HEK293 (cell line): ENCODE measurements at regions not wholly inside any gene's neighbourhood (a gene's known extent, or its start where the extent isn't known, plus 50 kb on each side); places are given as distances from the start of the nearest gene placed in this dataset.

ENCODE experiments used
- CTCF ChIA-PET: fragments of 350-600 bp; formaldehyde crosslinking; extraction: SDS; loops from one replicate; lab custom pipeline; 2021; ENCODE audit warnings: antibody characterized with exemption; lab: Yijun Ruan, JAX
- POLR2A ChIA-PET: fragments of 300-600 bp; formaldehyde crosslinking; extraction: SDS; loops from one replicate; lab custom pipeline; 2020; ENCODE audit warnings: antibody characterized with exemption, inconsistent platforms; lab: Yijun Ruan, JAX
- H3K27ac ChIP-seq: fragments of 200-500 bp; sonication (Bioruptor generic); 2 replicates; pipeline ENCODE4 v1.5.1; 2014; ENCODE audit warnings: low read depth, low read length, control low read depth, inconsistent platforms; ENCODE audit errors: extremely low read depth
- H3K36me3 ChIP-seq, 2 experiments: fragments of 200-500 bp in 1 of 2; sonication (Bioruptor generic) in 1 of 2; 1 replicate in 1 of 2; 2 replicates in 1 of 2; pipeline ENCODE4 v1.5.1; 2014 to 2017; ENCODE audit warnings: inconsistent platforms in 2 of 2, low read length in 2 of 2; ENCODE audit not compliant: control insufficient read depth in 2 of 2, insufficient read depth in 1 of 2
- H3K4me1 ChIP-seq: fragments of 200-500 bp; sonication (Bioruptor generic); 2 replicates; pipeline ENCODE4 v1.5.1; 2014; ENCODE audit warnings: mild to moderate bottlenecking, low read length, inconsistent platforms; ENCODE audit not compliant: control insufficient read depth, insufficient read depth
- H3K4me3 ChIP-seq: 2 replicates; pipeline ENCODE4 v1.5.1; 2011; ENCODE audit warnings: low read depth, mild to moderate bottlenecking, control low read depth, low read length, moderate library complexity
- H3K9me3 ChIP-seq: fragments of 200-500 bp; sonication (Bioruptor generic); 2 replicates; pipeline ENCODE4 v1.5.1; 2014; ENCODE audit warnings: low read depth, low read length, inconsistent platforms; ENCODE audit not compliant: control insufficient read depth, insufficient read depth
- GLI2 ChIP-seq: fragments of 450-650 bp; formaldehyde crosslinking; IDR thresholded peaks from 2 replicates; pipeline ENCODE4; 2017; ENCODE audit warnings: missing biosample characterization, missing genetic modification characterization, low read depth, borderline replicate concordance
- GLIS1 ChIP-seq: fragments of 450-650 bp; formaldehyde crosslinking; IDR thresholded peaks from 2 replicates; pipeline ENCODE4 v1.5.1; 2016; ENCODE audit warnings: missing biosample characterization, missing genetic modification characterization
- PRDM1 ChIP-seq: fragments of 450-650 bp; formaldehyde crosslinking; IDR thresholded peaks from 2 replicates; pipeline ENCODE4; 2016; ENCODE audit warnings: missing biosample characterization, missing genetic modification characterization
- SALL2 ChIP-seq: fragments of 450-650 bp; formaldehyde crosslinking; IDR thresholded peaks from 2 replicates; pipeline ENCODE4 v1.5.0; 2017; ENCODE audit warnings: missing biosample characterization, mild to moderate bottlenecking, missing genetic modification characterization, borderline replicate concordance
- ZBTB26 ChIP-seq: fragments of 450-650 bp; formaldehyde crosslinking; optimal IDR thresholded peaks from 2 replicates; pipeline ENCODE3; 2016; ENCODE audit warnings: missing biosample characterization, mild to moderate bottlenecking, missing genetic modification characterization
- ZFP37 ChIP-seq: fragments of 450-650 bp; formaldehyde crosslinking; IDR thresholded peaks from 2 replicates; pipeline ENCODE4 v1.5.1; 2016; ENCODE audit warnings: missing biosample characterization, missing genetic modification characterization
- ZFP41 ChIP-seq: fragments of 450-650 bp; formaldehyde crosslinking; IDR thresholded peaks from 2 replicates; pipeline ENCODE4 v1.5.1; 2016; ENCODE audit warnings: missing biosample characterization, missing genetic modification characterization, borderline replicate concordance
- ZNF138 ChIP-seq: fragments of 450-650 bp; formaldehyde crosslinking; IDR thresholded peaks from 2 replicates; pipeline ENCODE4 v1.5.1; 2016; ENCODE audit warnings: missing biosample characterization, missing genetic modification characterization, borderline replicate concordance
- ZNF184 ChIP-seq: fragments of 450-650 bp; IDR thresholded peaks from 2 replicates; pipeline ENCODE4 v1.5.1; 2018; ENCODE audit warnings: missing biosample characterization, mild to moderate bottlenecking, missing genetic modification characterization
- ZNF239 ChIP-seq: fragments of 450-650 bp; formaldehyde crosslinking; IDR thresholded peaks from 2 replicates; pipeline ENCODE4 v1.5.1; 2016; ENCODE audit warnings: missing biosample characterization, missing genetic modification characterization
- ZNF335 ChIP-seq: fragments of 450-650 bp; formaldehyde crosslinking; conservative IDR thresholded peaks from 2 replicates; pipeline ENCODE4 v1.5.1; 2016; ENCODE audit warnings: missing biosample characterization, missing genetic modification characterization
- ZNF398 ChIP-seq: fragments of 450-650 bp; formaldehyde crosslinking; IDR thresholded peaks from 2 replicates; pipeline ENCODE4 v1.5.1; 2017; ENCODE audit warnings: missing biosample characterization, missing genetic modification characterization
- ZNF521 ChIP-seq: fragments of 450-650 bp; formaldehyde crosslinking; IDR thresholded peaks from 2 replicates; pipeline ENCODE4 v1.5.1; 2017; ENCODE audit warnings: missing biosample characterization, mild to moderate bottlenecking, missing genetic modification characterization
- ZNF560 ChIP-seq: fragments of 450-650 bp; formaldehyde crosslinking; IDR thresholded peaks from 2 replicates; pipeline ENCODE4 v1.5.1; 2017; ENCODE audit warnings: missing biosample characterization, missing genetic modification characterization, borderline replicate concordance
- ZNF571 ChIP-seq: fragments of 450-650 bp; formaldehyde crosslinking; IDR thresholded peaks from 2 replicates; pipeline ENCODE4 v1.5.0; 2017; ENCODE audit warnings: missing biosample characterization, missing genetic modification characterization
- ZNF623 ChIP-seq: fragments of 450-650 bp; formaldehyde crosslinking; IDR thresholded peaks from 2 replicates; pipeline ENCODE4 v1.5.1; 2016; ENCODE audit warnings: missing biosample characterization, missing genetic modification characterization
- ZNF629 ChIP-seq: fragments of 450-650 bp; formaldehyde crosslinking; IDR thresholded peaks from 2 replicates; pipeline ENCODE4 v1.5.1; 2017; ENCODE audit warnings: missing biosample characterization, missing genetic modification characterization
- ZNF639 ChIP-seq: fragments of 450-650 bp; formaldehyde crosslinking; IDR thresholded peaks from 2 replicates; pipeline ENCODE4 v1.5.1; 2016; ENCODE audit warnings: missing biosample characterization, missing genetic modification characterization
- ZNF664 ChIP-seq: fragments of 450-650 bp; formaldehyde crosslinking; IDR thresholded peaks from 2 replicates; pipeline ENCODE4 v1.5.1; 2016; ENCODE audit warnings: missing biosample characterization, missing genetic modification characterization
- TF ChIP-seq, protein P1 (sequence below): fragments of 450-650 bp; formaldehyde crosslinking; IDR thresholded peaks from 2 replicates; pipeline ENCODE4 v1.5.1; 2016; ENCODE audit warnings: missing biosample characterization, missing genetic modification characterization
- TF ChIP-seq, protein P2 (sequence below): fragments of 450-650 bp; formaldehyde crosslinking; IDR thresholded peaks from 2 replicates; pipeline ENCODE4 v1.5.1; 2017; ENCODE audit warnings: missing biosample characterization, missing genetic modification characterization
- TF ChIP-seq, protein P3 (sequence below): fragments of 450-650 bp; formaldehyde crosslinking; IDR thresholded peaks from 2 replicates; pipeline ENCODE4 v1.5.1; 2016; ENCODE audit warnings: missing biosample characterization, missing genetic modification characterization

DNA sequence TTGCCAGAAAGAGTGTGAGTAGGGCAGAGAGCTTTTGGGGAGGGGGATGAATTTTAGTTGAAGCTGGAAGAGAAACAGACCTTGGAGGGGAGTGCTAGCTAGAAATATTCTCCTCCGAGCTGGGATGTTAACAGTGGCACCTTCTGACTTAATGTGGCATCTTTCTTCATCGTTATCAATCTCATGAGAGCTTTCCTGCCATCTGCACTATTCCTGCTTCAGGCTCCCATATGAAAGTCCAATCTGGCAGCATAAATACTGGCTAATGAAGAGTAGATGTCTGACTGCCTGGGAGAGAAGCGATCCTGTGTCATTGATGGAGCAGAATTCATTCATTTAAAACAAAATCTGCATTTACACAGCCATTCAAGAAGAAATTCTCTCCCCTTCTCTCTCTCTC, 284.5 kb downstream of the TMEM38B start:
- TF ChIP-seq, protein P1, sequence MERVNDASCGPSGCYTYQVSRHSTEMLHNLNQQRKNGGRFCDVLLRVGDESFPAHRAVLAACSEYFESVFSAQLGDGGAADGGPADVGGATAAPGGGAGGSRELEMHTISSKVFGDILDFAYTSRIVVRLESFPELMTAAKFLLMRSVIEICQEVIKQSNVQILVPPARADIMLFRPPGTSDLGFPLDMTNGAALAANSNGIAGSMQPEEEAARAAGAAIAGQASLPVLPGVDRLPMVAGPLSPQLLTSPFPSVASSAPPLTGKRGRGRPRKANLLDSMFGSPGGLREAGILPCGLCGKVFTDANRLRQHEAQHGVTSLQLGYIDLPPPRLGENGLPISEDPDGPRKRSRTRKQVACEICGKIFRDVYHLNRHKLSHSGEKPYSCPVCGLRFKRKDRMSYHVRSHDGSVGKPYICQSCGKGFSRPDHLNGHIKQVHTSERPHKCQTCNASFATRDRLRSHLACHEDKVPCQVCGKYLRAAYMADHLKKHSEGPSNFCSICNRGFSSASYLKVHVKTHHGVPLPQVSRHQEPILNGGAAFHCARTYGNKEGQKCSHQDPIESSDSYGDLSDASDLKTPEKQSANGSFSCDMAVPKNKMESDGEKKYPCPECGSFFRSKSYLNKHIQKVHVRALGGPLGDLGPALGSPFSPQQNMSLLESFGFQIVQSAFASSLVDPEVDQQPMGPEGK (tag by site-specific recombination): no peak
- Histone ChIP-seq H3K4me1 (no peaks in the 10 kb centered on the region), H3K4me3 (no peak overlapping the region), H3K27ac (no peak overlapping the region), H3K9me3 (no peaks in the 10 kb centered on the region), H3K36me3 (no peaks in the 10 kb centered on the region)
- ChIA-PET CTCF (no interaction called here), POLR2A (no interaction called here)

DNA sequence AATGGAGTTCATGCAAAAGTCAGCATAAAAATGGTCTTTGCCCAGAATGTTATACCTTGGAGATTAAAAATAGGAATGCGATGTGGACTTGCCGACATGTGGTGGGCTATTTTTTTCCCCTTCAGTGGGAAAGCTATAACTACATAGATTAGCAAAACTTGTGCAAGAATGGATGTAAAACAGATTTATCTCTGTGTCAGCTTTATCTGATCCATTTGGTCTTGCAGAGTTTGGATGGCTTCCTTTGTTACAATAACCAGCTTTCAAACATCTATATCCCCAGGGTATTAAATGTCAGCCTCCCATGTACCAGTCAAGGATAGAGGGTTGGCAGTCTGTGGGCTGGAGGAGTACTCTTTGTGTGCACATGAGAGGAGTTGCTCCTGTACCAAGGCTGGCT, 284.9 kb downstream of the TMEM38B start:
- Histone ChIP-seq H3K27ac (no peak overlapping the region), H3K36me3 (no peaks in the 10 kb centered on the region), H3K4me3 (no peak overlapping the region), H3K9me3 (no peaks in the 10 kb centered on the region), H3K4me1 (no peaks in the 10 kb centered on the region)
- TF ChIP-seq ZNF184 (tag by site-specific recombination) (no peak), ZNF623 (tag by site-specific recombination) (no peak), ZNF239 (no peak), ZNF398 (tag by site-specific recombination) (no peak), GLI2 (tag by site-specific recombination) (no peak), ZFP37 (tag by site-specific recombination) (no peak), ZNF521 (tag by site-specific recombination) (no peak), ZFP41 (tag by site-specific recombination) (no peak), ZNF560 (tag by site-specific recombination) (no peak), ZNF138 (tag by site-specific recombination) (no peak), GLIS1 (tag by site-specific recombination) (no peak), ZNF571 (tag by site-specific recombination) (no peak), ZNF664 (no peak), ZNF639 (tag by site-specific recombination) (no peak)
- ChIA-PET POLR2A (no interaction called here), CTCF (no interaction called here)

DNA sequence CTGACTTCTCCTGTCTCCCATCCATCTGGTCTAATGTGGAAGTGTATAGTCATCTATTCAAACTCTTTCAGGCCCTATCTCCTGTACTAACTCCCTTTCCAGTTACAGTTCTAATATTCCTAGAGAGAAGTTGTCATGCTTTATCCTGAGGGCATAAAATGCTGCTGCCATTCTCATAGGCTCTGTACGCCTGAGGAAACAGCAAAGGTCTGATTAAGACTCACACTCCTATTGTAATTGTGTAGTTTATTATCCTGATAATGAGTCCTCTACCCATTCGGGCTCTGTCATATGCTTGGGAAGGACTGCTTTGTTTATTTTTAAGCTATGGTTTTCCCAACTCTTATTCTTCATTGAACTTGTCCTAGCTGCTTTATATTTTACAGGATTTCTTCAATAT, 290.4 kb downstream of the TMEM38B start:
- Histone ChIP-seq H3K4me3 (no peak overlapping the region), H3K9me3 (no peaks in the 10 kb centered on the region), H3K4me1 (no peaks in the 10 kb centered on the region), H3K27ac (no peak overlapping the region), H3K36me3 (no peaks in the 10 kb centered on the region)
- ChIA-PET POLR2A (no interaction called here), CTCF (no interaction called here)
- TF ChIP-seq SALL2 (tag by site-specific recombination): no peak
- TF ChIP-seq ZNF629: no peak
- TF ChIP-seq ZBTB26 (tag by site-specific recombination): no peak
- no peak for TF ChIP-seq PRDM1 (tag by site-specific recombination)
- no peak for TF ChIP-seq ZNF335
- TF ChIP-seq, protein P2, sequence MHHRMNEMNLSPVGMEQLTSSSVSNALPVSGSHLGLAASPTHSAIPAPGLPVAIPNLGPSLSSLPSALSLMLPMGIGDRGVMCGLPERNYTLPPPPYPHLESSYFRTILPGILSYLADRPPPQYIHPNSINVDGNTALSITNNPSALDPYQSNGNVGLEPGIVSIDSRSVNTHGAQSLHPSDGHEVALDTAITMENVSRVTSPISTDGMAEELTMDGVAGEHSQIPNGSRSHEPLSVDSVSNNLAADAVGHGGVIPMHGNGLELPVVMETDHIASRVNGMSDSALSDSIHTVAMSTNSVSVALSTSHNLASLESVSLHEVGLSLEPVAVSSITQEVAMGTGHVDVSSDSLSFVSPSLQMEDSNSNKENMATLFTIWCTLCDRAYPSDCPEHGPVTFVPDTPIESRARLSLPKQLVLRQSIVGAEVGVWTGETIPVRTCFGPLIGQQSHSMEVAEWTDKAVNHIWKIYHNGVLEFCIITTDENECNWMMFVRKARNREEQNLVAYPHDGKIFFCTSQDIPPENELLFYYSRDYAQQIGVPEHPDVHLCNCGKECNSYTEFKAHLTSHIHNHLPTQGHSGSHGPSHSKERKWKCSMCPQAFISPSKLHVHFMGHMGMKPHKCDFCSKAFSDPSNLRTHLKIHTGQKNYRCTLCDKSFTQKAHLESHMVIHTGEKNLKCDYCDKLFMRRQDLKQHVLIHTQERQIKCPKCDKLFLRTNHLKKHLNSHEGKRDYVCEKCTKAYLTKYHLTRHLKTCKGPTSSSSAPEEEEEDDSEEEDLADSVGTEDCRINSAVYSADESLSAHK (tag by site-specific recombination): no peak
- TF ChIP-seq, protein P3, sequence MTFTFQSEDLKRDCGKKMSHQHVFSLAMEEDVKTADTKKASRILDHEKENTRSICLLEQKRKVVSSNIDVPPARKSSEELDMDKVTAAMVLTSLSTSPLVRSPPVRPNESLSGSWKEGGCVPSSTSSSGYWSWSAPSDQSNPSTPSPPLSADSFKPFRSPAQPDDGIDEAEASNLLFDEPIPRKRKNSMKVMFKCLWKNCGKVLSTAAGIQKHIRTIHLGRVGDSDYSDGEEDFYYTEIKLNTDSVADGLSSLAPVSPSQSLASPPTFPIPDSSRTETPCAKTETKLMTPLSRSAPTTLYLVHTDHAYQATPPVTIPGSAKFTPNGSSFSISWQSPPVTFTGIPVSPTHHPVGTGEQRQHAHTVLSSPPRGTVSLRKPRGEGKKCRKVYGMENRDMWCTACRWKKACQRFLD (tag by site-specific recombination): no peak
